HG02642 (cell line): ENCODE measurements at regions not wholly inside any gene's neighbourhood (a gene's known extent, or its start where the extent isn't known, plus 50 kb on each side); places are given as distances from the start of the nearest gene placed in this dataset.

Experiments used
- ATAC-seq: cut with Tn5 transposase; IDR thresholded peaks from one replicate; pipeline ENCODE4 v1.9.1; 2021; ENCODE audit warnings: mild to moderate bottlenecking; ENCODE audit not compliant: unreplicated experiment, poor library complexity

GRCh38 chr13:59145381-59145780, 1018.3 kb downstream of the DIAPH3 start:
- no peak for ATAC-seq

GRCh38 chr13:59157181-59157580, 1006.5 kb downstream of the DIAPH3 start:
- ATAC-seq = no peak

GRCh38 chr13:59166174-59166573, 997.6 kb downstream of the DIAPH3 start:
- no peak for ATAC-seq

GRCh38 chr13:59172076-59172475, 991.7 kb downstream of the DIAPH3 start:
- no peak for ATAC-seq

GRCh38 chr13:59176775-59177174, 987.0 kb downstream of the DIAPH3 start:
- ATAC-seq = no peak

GRCh38 chr13:59178344-59178743, 985.4 kb downstream of the DIAPH3 start:
- no peak for ATAC-seq

GRCh38 chr13:59182241-59182640, 981.5 kb downstream of the DIAPH3 start:
- ATAC-seq = no peak

GRCh38 chr13:59197397-59197796, 966.3 kb downstream of the DIAPH3 start:
- ATAC-seq = no peak

- ATAC-seq = no peak
Measured at GRCh38 chr13:59201841-59202240, 961.9 kb downstream of the DIAPH3 start.

GRCh38 chr13:59203855-59204254, 959.9 kb downstream of the DIAPH3 start:
- ATAC-seq = no peak

- ATAC-seq = no peak
Measured at GRCh38 chr13:59205501-59205900, 958.2 kb downstream of the DIAPH3 start.

- no peak for ATAC-seq
Measured at GRCh38 chr13:59208405-59209195, 955.1 kb downstream of the DIAPH3 start.

- ATAC-seq = no peak
Measured at GRCh38 chr13:59210543-59210942, 953.2 kb downstream of the DIAPH3 start.

- no peak for ATAC-seq
Measured at GRCh38 chr13:59211606-59212005, 952.1 kb downstream of the DIAPH3 start.

- ATAC-seq = no peak
Measured at GRCh38 chr13:59229401-59229800, 934.3 kb downstream of the DIAPH3 start.

GRCh38 chr13:59229861-59230260, 933.9 kb downstream of the DIAPH3 start:
- no peak for ATAC-seq

GRCh38 chr13:59230484-59231264, 933.1 kb downstream of the DIAPH3 start:
- no peak for ATAC-seq

GRCh38 chr13:59236309-59236919, 927.3 kb downstream of the DIAPH3 start:
- no peak for ATAC-seq

GRCh38 chr13:59236944-59237343, 926.8 kb downstream of the DIAPH3 start:
- no peak for ATAC-seq

GRCh38 chr13:59247171-59247570, 916.6 kb downstream of the DIAPH3 start:
- no peak for ATAC-seq
